Loucy (cell line): ENCODE measurements at regions not wholly inside any gene's neighbourhood (a gene's known extent, or its start where the extent isn't known, plus 50 kb on each side); places are given as distances from the start of the nearest gene placed in this dataset.

Source experiments
- H2AFZ ChIP-seq: fragments of 200-600 bp; sonication (generic); 2 replicates; pipeline ENCODE4 v1.6.0; 2016; ENCODE audit warnings: antibody characterized with exemption, mild to moderate bottlenecking, low read length, moderate library complexity
- H3F3A ChIP-seq: fragments of 200-600 bp; 2 replicates; pipeline ENCODE4 v1.6.0; 2016; ENCODE audit warnings: antibody characterized with exemption, low read depth, mild to moderate bottlenecking
- H3K27me3 ChIP-seq: fragments of 200-600 bp; sonication (generic); 2 replicates; pipeline ENCODE4 v1.6.1; 2014; ENCODE audit warnings: low read length, mild to moderate bottlenecking; ENCODE audit not compliant: insufficient read depth, poor library complexity, severe bottlenecking
- H3K36me3 ChIP-seq: fragments of 200-600 bp; sonication (generic); 2 replicates; pipeline ENCODE4 v1.6.1; 2016; ENCODE audit warnings: low read length; ENCODE audit not compliant: insufficient read depth
- H3K4me1 ChIP-seq: fragments of 200-600 bp; sonication (generic); 2 replicates; pipeline ENCODE4 v1.5.1; 2014; ENCODE audit warnings: low read length, mild to moderate bottlenecking; ENCODE audit not compliant: insufficient read depth, poor library complexity, severe bottlenecking
- H3K4me2 ChIP-seq: fragments of 200-600 bp; sonication (generic); 2 replicates; pipeline ENCODE4 v1.6.0; 2014; ENCODE audit warnings: antibody characterized with exemption, low read length, low read depth, mild to moderate bottlenecking; ENCODE audit not compliant: poor library complexity, severe bottlenecking
- H3K4me3 ChIP-seq: fragments of 200-600 bp; sonication (generic); 2 replicates; pipeline ENCODE4 v1.5.1; 2014; ENCODE audit warnings: low read length, mild to moderate bottlenecking, mixed read lengths; ENCODE audit not compliant: poor library complexity, severe bottlenecking
- H3K79me2 ChIP-seq: fragments of 200-600 bp; sonication (generic); 2 replicates; pipeline ENCODE4 v1.6.1; 2014; ENCODE audit warnings: low read length; ENCODE audit not compliant: insufficient read depth
- H3K9ac ChIP-seq: fragments of 200-600 bp; sonication (generic); 2 replicates; pipeline ENCODE4 v1.6.0; 2014; ENCODE audit warnings: mild to moderate bottlenecking, low read depth, low read length, moderate library complexity; ENCODE audit not compliant: poor library complexity, severe bottlenecking
- H3K9me2 ChIP-seq: fragments of 200-600 bp; sonication (generic); replicated peaks from 2 replicates; pipeline ENCODE4 v1.6.1; 2016; ENCODE audit warnings: low read depth, low read length, mixed read lengths
- H3K9me3 ChIP-seq: fragments of 200-600 bp; sonication (generic); 2 replicates; pipeline ENCODE4 v1.6.1; 2014; ENCODE audit warnings: mild to moderate bottlenecking, antibody characterized with exemption, low read length, low read depth; ENCODE audit not compliant: insufficient read depth
- H4K20me1 ChIP-seq: fragments of 200-600 bp; sonication (generic); 2 replicates; pipeline ENCODE4 v1.6.0; 2014; ENCODE audit warnings: antibody characterized with exemption, low read length, mild to moderate bottlenecking; ENCODE audit not compliant: insufficient read depth, poor library complexity, severe bottlenecking
- EZH2phosphoT487 ChIP-seq: fragments of 200-600 bp; IDR thresholded peaks from 2 replicates; pipeline ENCODE4 v1.6.1; 2018; ENCODE audit warnings: antibody characterized with exemption, mild to moderate bottlenecking, moderate library complexity, borderline replicate concordance
- TF ChIP-seq, protein P1 (sequence below): fragments of 200-600 bp; sonication (generic); conservative IDR thresholded peaks from 2 replicates; pipeline ENCODE4 v1.5.1; 2014; ENCODE audit warnings: mild to moderate bottlenecking, antibody characterized with exemption, low read length

DNA sequence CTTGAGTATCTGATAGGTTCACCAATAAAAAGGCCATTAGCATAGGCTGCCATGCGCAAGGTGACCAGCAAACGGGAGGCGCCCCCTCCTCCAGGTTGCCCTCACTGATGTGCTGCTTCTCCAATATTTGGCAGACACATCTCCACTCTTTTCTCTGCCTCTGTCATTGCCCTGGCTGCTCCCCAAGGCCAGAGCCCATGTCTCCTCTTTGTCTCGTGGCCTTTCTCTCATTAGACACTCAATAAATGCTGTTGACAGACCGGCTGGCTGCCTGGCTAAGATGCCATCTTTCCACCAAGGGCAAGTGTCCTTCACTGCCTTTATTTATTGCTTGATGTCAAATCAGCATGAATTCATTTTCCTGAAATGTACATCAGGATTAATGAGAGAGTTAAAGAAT lies 404.0 kb upstream of the KIF2A start:
- no peak overlapping the region for H3K4me3 ChIP-seq
- H3F3A ChIP-seq, result no peaks in the 10 kb centered on the region
- no peaks in the 10 kb centered on the region for H3K27me3 ChIP-seq
- H4K20me1 ChIP-seq, result no peaks in the 10 kb centered on the region
- H3K4me2 ChIP-seq, result no peak overlapping the region
- H3K4me1 ChIP-seq, result no peaks in the 10 kb centered on the region
- no peak for TF ChIP-seq EZH2phosphoT487
- TF ChIP-seq, protein P1, sequence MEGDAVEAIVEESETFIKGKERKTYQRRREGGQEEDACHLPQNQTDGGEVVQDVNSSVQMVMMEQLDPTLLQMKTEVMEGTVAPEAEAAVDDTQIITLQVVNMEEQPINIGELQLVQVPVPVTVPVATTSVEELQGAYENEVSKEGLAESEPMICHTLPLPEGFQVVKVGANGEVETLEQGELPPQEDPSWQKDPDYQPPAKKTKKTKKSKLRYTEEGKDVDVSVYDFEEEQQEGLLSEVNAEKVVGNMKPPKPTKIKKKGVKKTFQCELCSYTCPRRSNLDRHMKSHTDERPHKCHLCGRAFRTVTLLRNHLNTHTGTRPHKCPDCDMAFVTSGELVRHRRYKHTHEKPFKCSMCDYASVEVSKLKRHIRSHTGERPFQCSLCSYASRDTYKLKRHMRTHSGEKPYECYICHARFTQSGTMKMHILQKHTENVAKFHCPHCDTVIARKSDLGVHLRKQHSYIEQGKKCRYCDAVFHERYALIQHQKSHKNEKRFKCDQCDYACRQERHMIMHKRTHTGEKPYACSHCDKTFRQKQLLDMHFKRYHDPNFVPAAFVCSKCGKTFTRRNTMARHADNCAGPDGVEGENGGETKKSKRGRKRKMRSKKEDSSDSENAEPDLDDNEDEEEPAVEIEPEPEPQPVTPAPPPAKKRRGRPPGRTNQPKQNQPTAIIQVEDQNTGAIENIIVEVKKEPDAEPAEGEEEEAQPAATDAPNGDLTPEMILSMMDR, result no peak
- H3K36me3 ChIP-seq, result no peaks in the 10 kb centered on the region
- no peaks in the 10 kb centered on the region for H3K9me3 ChIP-seq
- no peak overlapping the region for H2AFZ ChIP-seq
- no peaks in the 10 kb centered on the region for H3K79me2 ChIP-seq
- H3K9ac ChIP-seq, result no peak overlapping the region
- H3K9me2 ChIP-seq, result no peaks in the 10 kb centered on the region

DNA sequence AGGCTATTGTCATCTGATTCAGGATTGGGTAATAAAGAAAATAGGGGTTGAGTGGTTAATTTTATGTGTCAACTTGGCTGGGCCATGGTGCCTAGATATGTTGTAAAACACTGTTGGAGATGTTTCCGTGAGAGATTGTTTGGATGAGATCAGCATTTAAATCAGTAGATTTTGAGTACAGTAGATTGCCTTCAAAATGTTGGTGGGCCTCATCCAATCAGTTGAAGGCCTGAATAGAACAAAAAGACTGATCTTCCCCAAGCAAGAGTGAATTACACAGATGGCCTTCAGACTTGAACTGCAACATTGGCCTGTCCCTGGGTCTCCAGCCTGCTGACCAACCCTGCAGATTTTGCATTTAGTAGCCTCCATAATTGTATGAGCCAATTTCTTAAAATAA lies 401.3 kb upstream of the KIF2A start:
- H3F3A ChIP-seq, result no peaks in the 10 kb centered on the region
- H3K4me3 ChIP-seq, result no peak overlapping the region
- no peak overlapping the region for H2AFZ ChIP-seq
- no peaks in the 10 kb centered on the region for H3K36me3 ChIP-seq
- no peak overlapping the region for H3K4me2 ChIP-seq
- H3K4me1 ChIP-seq, result no peaks in the 10 kb centered on the region
- H3K27me3 ChIP-seq, result no peaks in the 10 kb centered on the region
- no peaks in the 10 kb centered on the region for H3K9me3 ChIP-seq
- no peaks in the 10 kb centered on the region for H3K9me2 ChIP-seq
- H3K79me2 ChIP-seq, result no peaks in the 10 kb centered on the region
- no peak for TF ChIP-seq EZH2phosphoT487
- TF ChIP-seq, protein P1, result no peak
- H3K9ac ChIP-seq, result no peak overlapping the region
- H4K20me1 ChIP-seq, result no peaks in the 10 kb centered on the region

DNA sequence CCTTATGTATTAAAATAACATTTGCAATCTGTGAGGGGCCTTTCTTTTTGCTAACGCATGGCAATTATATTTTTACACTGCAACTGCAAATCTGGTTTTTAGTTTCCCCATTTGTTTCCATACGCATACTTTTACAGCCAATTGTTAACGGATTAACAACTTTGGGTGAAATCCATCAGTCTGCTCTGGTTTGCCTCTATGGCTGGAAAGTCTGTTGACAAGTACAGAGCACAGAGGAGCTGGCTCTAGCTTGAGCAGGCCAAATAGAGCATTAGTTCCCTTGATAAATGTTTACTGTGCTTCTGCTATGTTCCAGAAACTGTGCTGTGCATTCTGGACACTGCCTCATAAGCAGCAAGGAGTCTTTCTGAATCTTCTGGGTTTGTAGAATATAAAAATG lies 400.4 kb upstream of the KIF2A start:
- no peaks in the 10 kb centered on the region for H3F3A ChIP-seq
- no peaks in the 10 kb centered on the region for H3K27me3 ChIP-seq
- no peak overlapping the region for H3K4me3 ChIP-seq
- no peak overlapping the region for H3K4me2 ChIP-seq
- H3K79me2 ChIP-seq, result no peaks in the 10 kb centered on the region
- no peaks in the 10 kb centered on the region for H3K9me3 ChIP-seq
- H3K4me1 ChIP-seq, result no peaks in the 10 kb centered on the region
- H4K20me1 ChIP-seq, result no peaks in the 10 kb centered on the region
- H3K9ac ChIP-seq, result no peak overlapping the region
- no peaks in the 10 kb centered on the region for H3K36me3 ChIP-seq
- TF ChIP-seq, protein P1, result no peak
- no peak for TF ChIP-seq EZH2phosphoT487
- H2AFZ ChIP-seq, result no peak overlapping the region
- no peaks in the 10 kb centered on the region for H3K9me2 ChIP-seq
